H1 (cell line): ENCODE measurements at regions not wholly inside any gene's neighbourhood (a gene's known extent, or its start where the extent isn't known, plus 50 kb on each side); places are given as distances from the start of the nearest gene placed in this dataset.

Source experiments
- CTCF ChIA-PET: fragments of 300-600 bp; sonication (Branson Sonifier 250); formaldehyde crosslinking; loops from one replicate; lab custom pipeline; 2021; ENCODE audit not compliant: partially characterized antibody; lab: Charles Lee
- POLR2A ChIA-PET: fragments of 300-600 bp; sonication (Branson Sonifier 250); formaldehyde crosslinking; loops from one replicate; lab custom pipeline; 2021; ENCODE audit warnings: inconsistent platforms; ENCODE audit not compliant: partially characterized antibody; lab: Charles Lee
- DNase-seq, 2 experiments: peaks; one replicate each; pipeline versions ENCODE4 v3.0.0 to v3.0.0-alpha.2; 2010 to 2022; ENCODE audit warnings: low spot score in 2 of 2, low read depth in 1 of 2, mixed read lengths in 1 of 2
- FAIRE-seq: peaks from 2 replicates; lab custom pipeline; 2011; peaks lifted over from hg19 to GRCh38; lab: Jason Lieb, UNC
- H2AFZ ChIP-seq: 2 replicates; pipeline ENCODE4 v1.8.1; 2012; ENCODE audit warnings: low read length, inconsistent platforms
- H2AK5ac ChIP-seq: 2 replicates; pipeline ENCODE4 v1.6.1; 2013; ENCODE audit warnings: low read depth, low read length
- H2BK120ac ChIP-seq: replicated peaks from 2 replicates; pipeline ENCODE3; 2013; ENCODE audit warnings: low read depth, low read length, inconsistent platforms
- H2BK12ac ChIP-seq: 2 replicates; pipeline ENCODE4 v1.6.1; 2013; ENCODE audit warnings: low read depth, low read length
- H2BK15ac ChIP-seq: 2 replicates; pipeline ENCODE4 v1.6.1; 2013; ENCODE audit warnings: low read length
- H2BK20ac ChIP-seq: 2 replicates; pipeline ENCODE4 v1.6.1; 2013; ENCODE audit warnings: low read length
- H2BK5ac ChIP-seq: 2 replicates; pipeline ENCODE4 v1.6.1; 2013; ENCODE audit warnings: low read depth, low read length
- H3K14ac ChIP-seq: 2 replicates; pipeline ENCODE4 v1.6.1; 2013; ENCODE audit warnings: inconsistent platforms; ENCODE audit not compliant: insufficient read length
- H3K18ac ChIP-seq: 2 replicates; pipeline ENCODE4 v1.6.1; 2013; ENCODE audit warnings: low read length; ENCODE audit errors: extremely low read depth
- H3K23ac ChIP-seq: 2 replicates; pipeline ENCODE4 v1.6.1; 2013; ENCODE audit warnings: inconsistent platforms; ENCODE audit not compliant: insufficient read length
- H3K23me2 ChIP-seq: 2 replicates; pipeline ENCODE4 v1.6.1; 2013; ENCODE audit warnings: low read depth, low read length
- H3K27ac ChIP-seq: 2 replicates; pipeline ENCODE4 v1.6.1; 2011; ENCODE audit warnings: low read depth, low read length, inconsistent platforms
- H3K27me3 ChIP-seq, 4 experiments: replicated peaks in 1 of 4; 1 replicate in 1 of 4; 2 replicates in 3 of 4; pipeline versions ENCODE4 v1.6.1 to v1.8.1; 2011 to 2013; ENCODE audit warnings: low read length in 3 of 4, mild to moderate bottlenecking in 3 of 4, inconsistent platforms in 2 of 4, mixed read lengths in 2 of 4, moderate library complexity in 1 of 4; ENCODE audit not compliant: control insufficient read depth in 3 of 4, insufficient read depth in 3 of 4; ENCODE audit errors: extremely low read depth in 1 of 4
- H3K36me3 ChIP-seq, 4 experiments: 2 replicates each; pipeline versions ENCODE4 v1.6.1 to v1.8.1; 2011 to 2013; ENCODE audit warnings: mild to moderate bottlenecking in 4 of 4, low read length in 3 of 4, moderate library complexity in 2 of 4, control low read depth in 1 of 4, inconsistent platforms in 1 of 4; ENCODE audit not compliant: insufficient read depth in 4 of 4, control insufficient read depth in 2 of 4
- H3K4ac ChIP-seq: replicated peaks from 2 replicates; pipeline ENCODE3; 2013; ENCODE audit warnings: low read length, low read depth, mixed read lengths, inconsistent platforms; ENCODE audit not compliant: insufficient read length
- H3K4me1 ChIP-seq, 4 experiments: replicated peaks in 1 of 4; 1 replicate in 1 of 4; 2 replicates in 3 of 4; pipeline versions ENCODE4 v1.6.1 to v1.8.1; 2011 to 2013; ENCODE audit warnings: low read length in 3 of 4, inconsistent platforms in 2 of 4, mixed read lengths in 1 of 4; ENCODE audit not compliant: insufficient read depth in 4 of 4, control insufficient read depth in 3 of 4
- H3K4me2 ChIP-seq, 2 experiments: 2 replicates each; pipeline versions ENCODE4 v1.6.1 to v1.8.1; 2011 to 2013; ENCODE audit warnings: low read depth in 2 of 2, low read length in 2 of 2, control low read depth in 1 of 2, inconsistent platforms in 1 of 2, mild to moderate bottlenecking in 1 of 2; ENCODE audit not compliant: insufficient read depth in 1 of 2
- H3K4me3 ChIP-seq, 4 experiments: fragments of 200-600, 300-600 bp in 1 of 4; sonication (generic), shearing (Covaris generic), sonication (Bioruptor Twin) in 1 of 4; 2 replicates each; pipeline versions ENCODE4 v1.5.1 to v1.8.1; 2011 to 2016; ENCODE audit warnings: low read length in 4 of 4, low read depth in 3 of 4, control low read depth in 2 of 4, inconsistent platforms in 2 of 4, mild to moderate bottlenecking in 2 of 4, mixed read lengths in 1 of 4, moderate library complexity in 1 of 4; ENCODE audit not compliant: insufficient read depth in 2 of 4; ENCODE audit errors: extremely low read depth in 1 of 4
- H3K56ac ChIP-seq: replicated peaks from 2 replicates; pipeline ENCODE3; 2013; ENCODE audit warnings: low read depth, mild to moderate bottlenecking, mixed read lengths, low read length, inconsistent platforms; ENCODE audit not compliant: insufficient read length
- H3K79me1 ChIP-seq: 2 replicates; pipeline ENCODE4 v1.6.1; 2013; ENCODE audit warnings: low read depth, low read length, control low read depth
- H3K79me2 ChIP-seq, 2 experiments: 2 replicates each; pipeline versions ENCODE4 v1.6.1 to v1.8.1; 2012 to 2013; ENCODE audit warnings: low read length in 2 of 2, mild to moderate bottlenecking in 2 of 2, inconsistent platforms in 1 of 2; ENCODE audit not compliant: insufficient read depth in 2 of 2, control insufficient read depth in 1 of 2
- H3K9ac ChIP-seq, 4 experiments: replicated peaks in 1 of 4; 1 replicate in 1 of 4; 2 replicates in 3 of 4; pipeline versions ENCODE4 v1.6.1 to v1.8.1; 2011 to 2013; ENCODE audit warnings: low read depth in 3 of 4, low read length in 3 of 4, control low read depth in 2 of 4, mild to moderate bottlenecking in 2 of 4, moderate library complexity in 2 of 4, inconsistent platforms in 1 of 4; ENCODE audit errors: extremely low read depth in 1 of 4
- H3K9me3 ChIP-seq, 2 experiments: 2 replicates each; pipeline versions ENCODE4 v1.6.1 to v1.8.1; 2012 to 2013; ENCODE audit warnings: mild to moderate bottlenecking in 2 of 2, moderate library complexity in 2 of 2, control low read depth in 1 of 2, inconsistent platforms in 1 of 2, low read depth in 1 of 2, low read length in 1 of 2, mixed read lengths in 1 of 2; ENCODE audit not compliant: insufficient read depth in 2 of 2
- H4K20me1 ChIP-seq, 2 experiments: replicated peaks in 1 of 2; 2 replicates each; pipeline versions ENCODE3 to v1.8.1; 2011 to 2013; ENCODE audit warnings: inconsistent platforms in 2 of 2, low read length in 2 of 2, mild to moderate bottlenecking in 1 of 2; ENCODE audit not compliant: insufficient read depth in 2 of 2, control insufficient read depth in 1 of 2
- H4K5ac ChIP-seq: 2 replicates; pipeline ENCODE4 v1.6.1; 2013; ENCODE audit warnings: low read length, low read depth, mixed read lengths, inconsistent platforms; ENCODE audit not compliant: insufficient read length
- H4K8ac ChIP-seq: 2 replicates; pipeline ENCODE4 v1.8.0; 2013; ENCODE audit warnings: mild to moderate bottlenecking, moderate library complexity, low read length, inconsistent platforms; ENCODE audit not compliant: insufficient read depth; ENCODE audit errors: extremely low read depth
- H4K91ac ChIP-seq: replicated peaks from 2 replicates; pipeline ENCODE3; 2013; ENCODE audit warnings: low read length, mixed read lengths, inconsistent platforms; ENCODE audit not compliant: insufficient read length
- BCL11A ChIP-seq, 2 experiments: IDR thresholded peaks; one replicate each; pipeline ENCODE4 v1.6.1; 2011; ENCODE audit warnings: low read depth in 2 of 2, low read length in 2 of 2, mild to moderate bottlenecking in 2 of 2
- CBX5 ChIP-seq: fragments of 300-800, 300-1000 bp; sonication (generic); IDR thresholded peaks from 2 replicates; pipeline ENCODE4 v1.7.1; 2016; ENCODE audit warnings: antibody characterized with exemption, low read length, low read depth
- CBX8 ChIP-seq: fragments of 300-800, 300-1000 bp; sonication (generic); IDR thresholded peaks from 2 replicates; pipeline ENCODE4 v1.7.1; 2016; ENCODE audit warnings: low read depth, low read length, borderline replicate concordance
- KDM1A ChIP-seq: fragments of 200-600, 300-600 bp; sonication (generic); IDR thresholded peaks from 2 replicates; pipeline ENCODE4 v1.7.1; 2016; ENCODE audit warnings: mild to moderate bottlenecking, low read length, borderline replicate concordance
- WGBS, 2 experiments: shearing (Covaris generic) in 1 of 2; methylation state at CpG; one replicate each; pipeline versions ENCODE4 v1.1.6 to v1.1.7; 2013 to 2015; ENCODE audit warnings: low lambda C conversion rate in 2 of 2, mixed read lengths in 2 of 2, inconsistent platforms in 1 of 2, low coverage in 1 of 2, missing lambda C conversion rate in 1 of 2; ENCODE audit not compliant: insufficient replicate concordance in 2 of 2, insufficient coverage in 1 of 2, insufficient read length in 1 of 2; ENCODE audit errors: extremely low coverage in 1 of 2, missing lambda C conversion rate in 1 of 2; 5-methylcytosine and 5-hydroxymethylcytosine counted together
- TF ChIP-seq, protein P1 (sequence below): IDR thresholded peaks from 2 replicates; pipeline ENCODE4 v1.6.1; 2012; ENCODE audit warnings: low read length, inconsistent platforms

DNA sequence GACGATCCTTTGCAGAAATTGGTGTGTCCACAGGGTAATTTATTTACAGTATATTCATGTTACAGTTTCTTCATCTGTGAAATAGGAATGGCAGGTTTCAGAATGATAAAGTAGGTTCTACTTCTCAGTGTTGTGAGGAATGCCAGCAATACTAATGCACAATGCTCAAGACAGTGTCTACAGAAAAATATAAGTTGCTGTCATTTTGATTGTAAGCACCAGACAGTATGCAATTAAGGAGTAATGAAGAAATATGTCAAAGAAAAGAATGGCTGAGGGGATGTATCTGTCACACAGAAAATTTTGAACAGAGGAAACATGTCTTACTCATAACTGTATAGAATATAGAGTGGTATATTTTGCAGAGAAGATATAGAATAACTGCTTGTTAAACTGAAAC, 525.4 kb downstream of the GALC start:
- Histone ChIP-seq H2BK12ac (no peak overlapping the region), H3K4me1 (no peaks in the 10 kb centered on the region), H3K56ac (no peak overlapping the region), H3K18ac (no peak overlapping the region), H3K4me3 (no peak overlapping the region), H2BK5ac (no peak overlapping the region), H2AFZ (no peak overlapping the region), H3K27me3 (peaks cover 0 to 1% (median 0%) of the 10 kb centered on the region in 4 experiments; a peak in 1 of 7 replicates), H3K36me3 (no peaks in the 10 kb centered on the region), H3K9me3 (no peaks in the 10 kb centered on the region), H2BK20ac (no peak overlapping the region), H4K20me1 (no peaks in the 10 kb centered on the region), H4K5ac (no peak overlapping the region), H4K8ac (no peak overlapping the region), H3K9ac (no peak overlapping the region), H3K79me1 (no peaks in the 10 kb centered on the region), H2BK15ac (no peak overlapping the region), H3K23me2 (no peaks in the 10 kb centered on the region), H3K79me2 (no peaks in the 10 kb centered on the region), H3K23ac (no peak overlapping the region), H3K14ac (no peak overlapping the region), H2AK5ac (no peak overlapping the region), H2BK120ac (no peak overlapping the region), H3K27ac (no peak overlapping the region), H3K4me2 (no peak overlapping the region), H3K4ac (no peak overlapping the region), H4K91ac (no peak overlapping the region)
- WGBS, 2 experiments = 100% methylated on average over 1 of the region's 1 CpG; no CpG with 5 or more reads in 1 of the 2 experiments
- no peak for DNase-seq
- CTCF ChIA-PET = no interaction called here
- POLR2A ChIA-PET = no interaction called here
- no peak for FAIRE-seq
- TF ChIP-seq CBX8 (no peak), KDM1A (no peak), CBX5 (no peak), BCL11A (IDR thresholded peaks at IDR 0.05; ENCODE audit: low read depth in 2 of 2, low read length in 2 of 2) (no peak)
- TF ChIP-seq, protein P1, sequence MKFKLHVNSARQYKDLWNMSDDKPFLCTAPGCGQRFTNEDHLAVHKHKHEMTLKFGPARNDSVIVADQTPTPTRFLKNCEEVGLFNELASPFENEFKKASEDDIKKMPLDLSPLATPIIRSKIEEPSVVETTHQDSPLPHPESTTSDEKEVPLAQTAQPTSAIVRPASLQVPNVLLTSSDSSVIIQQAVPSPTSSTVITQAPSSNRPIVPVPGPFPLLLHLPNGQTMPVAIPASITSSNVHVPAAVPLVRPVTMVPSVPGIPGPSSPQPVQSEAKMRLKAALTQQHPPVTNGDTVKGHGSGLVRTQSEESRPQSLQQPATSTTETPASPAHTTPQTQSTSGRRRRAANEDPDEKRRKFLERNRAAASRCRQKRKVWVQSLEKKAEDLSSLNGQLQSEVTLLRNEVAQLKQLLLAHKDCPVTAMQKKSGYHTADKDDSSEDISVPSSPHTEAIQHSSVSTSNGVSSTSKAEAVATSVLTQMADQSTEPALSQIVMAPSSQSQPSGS = no peak
